ENCODE measurements at regions not wholly inside any gene's neighbourhood (a gene's known extent, or its start where the extent isn't known, plus 50 kb on each side); places are given as distances from the start of the nearest gene placed in this dataset.

DNA sequence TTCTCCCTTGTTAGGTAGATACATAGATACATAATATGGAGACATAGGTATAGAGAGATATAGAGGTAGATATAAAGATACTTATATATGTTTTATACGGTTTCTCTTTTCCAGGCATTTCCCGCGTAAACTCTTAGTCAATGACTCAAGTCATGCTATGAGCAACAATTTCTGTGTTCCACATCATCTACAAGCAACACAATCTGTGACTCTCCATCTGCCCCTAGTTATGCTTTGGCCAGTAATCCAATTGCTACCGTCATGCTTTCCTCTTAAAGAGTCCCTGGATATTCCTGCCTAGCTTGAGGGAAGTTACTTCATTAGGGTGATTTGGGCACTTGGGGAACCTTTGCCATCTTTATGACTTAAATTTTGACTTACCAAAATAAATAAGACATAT is 129.0 kb upstream of the ADAMTS16 start:
- intact Hi-C loops (cut with DNase I), result no loop called here
- DNase-seq, result no peak
- no peaks in the 10 kb centered on the region for H3K4me1 ChIP-seq
- H3K27ac ChIP-seq, result no peak overlapping the region
- no peaks in the 10 kb centered on the region for H3K36me3 ChIP-seq
- TF ChIP-seq POLR2A (IDR thresholded peaks at IDR 0.05), result no peak
- TF ChIP-seq, protein P1, sequence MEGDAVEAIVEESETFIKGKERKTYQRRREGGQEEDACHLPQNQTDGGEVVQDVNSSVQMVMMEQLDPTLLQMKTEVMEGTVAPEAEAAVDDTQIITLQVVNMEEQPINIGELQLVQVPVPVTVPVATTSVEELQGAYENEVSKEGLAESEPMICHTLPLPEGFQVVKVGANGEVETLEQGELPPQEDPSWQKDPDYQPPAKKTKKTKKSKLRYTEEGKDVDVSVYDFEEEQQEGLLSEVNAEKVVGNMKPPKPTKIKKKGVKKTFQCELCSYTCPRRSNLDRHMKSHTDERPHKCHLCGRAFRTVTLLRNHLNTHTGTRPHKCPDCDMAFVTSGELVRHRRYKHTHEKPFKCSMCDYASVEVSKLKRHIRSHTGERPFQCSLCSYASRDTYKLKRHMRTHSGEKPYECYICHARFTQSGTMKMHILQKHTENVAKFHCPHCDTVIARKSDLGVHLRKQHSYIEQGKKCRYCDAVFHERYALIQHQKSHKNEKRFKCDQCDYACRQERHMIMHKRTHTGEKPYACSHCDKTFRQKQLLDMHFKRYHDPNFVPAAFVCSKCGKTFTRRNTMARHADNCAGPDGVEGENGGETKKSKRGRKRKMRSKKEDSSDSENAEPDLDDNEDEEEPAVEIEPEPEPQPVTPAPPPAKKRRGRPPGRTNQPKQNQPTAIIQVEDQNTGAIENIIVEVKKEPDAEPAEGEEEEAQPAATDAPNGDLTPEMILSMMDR (IDR thresholded peaks at IDR 0.05), result no peak
- H3K9me3 ChIP-seq, result no peaks in the 10 kb centered on the region
- 87 to 93% methylated on average over 4 of the region's 4 CpGs for WGBS, 2 donors
- no peak overlapping the region for H3K4me3 ChIP-seq (replicated peaks in 1 of 3)
- no peaks in the 10 kb centered on the region for H3K27me3 ChIP-seq

DNA sequence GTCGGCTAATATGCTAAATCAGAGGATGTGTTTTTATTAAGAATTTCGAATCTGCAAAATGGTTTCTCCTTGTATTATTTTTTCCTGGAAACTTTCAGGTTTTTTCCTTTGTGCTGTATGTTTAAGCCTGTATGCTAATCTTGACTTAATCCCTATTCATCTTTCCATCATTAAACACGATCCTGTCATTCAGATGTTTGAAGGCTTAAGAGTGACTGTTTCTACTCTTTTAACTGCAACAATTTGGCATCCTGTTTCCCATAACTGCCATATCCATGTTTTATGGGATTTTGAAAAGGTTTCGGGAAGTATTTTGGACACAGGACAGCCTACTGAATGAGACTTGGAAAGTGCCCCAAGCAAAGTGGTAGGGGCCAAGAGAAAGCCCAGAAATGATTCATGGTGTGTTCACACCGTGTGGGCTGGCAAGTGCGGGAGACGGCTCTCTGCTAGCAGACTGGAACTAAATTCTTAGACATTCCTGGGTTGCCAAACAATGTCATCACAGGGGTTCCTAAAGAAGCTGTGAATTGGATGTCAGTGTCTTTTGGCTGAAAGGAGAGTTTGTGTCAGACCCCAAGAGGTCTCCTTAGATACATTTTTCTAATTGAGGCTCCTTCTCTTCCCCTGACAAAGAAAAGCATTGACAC is 125.4 kb upstream of the ADAMTS16 start:
- intact Hi-C loops (cut with DNase I), result no loop called here
- H3K36me3 ChIP-seq, result no peaks in the 10 kb centered on the region
- no peak overlapping the region for H3K27ac ChIP-seq
- WGBS, 2 donors, result 46 to 52% methylated on average over 7 of the region's 7 CpGs
- H3K9me3 ChIP-seq, result no peaks in the 10 kb centered on the region
- no peak overlapping the region for H3K4me3 ChIP-seq (replicated peaks in 1 of 3)
- no peaks in the 10 kb centered on the region for H3K4me1 ChIP-seq
- no peak for DNase-seq
- TF ChIP-seq, protein P1 (IDR thresholded peaks at IDR 0.05), result no peak
- no peak for TF ChIP-seq POLR2A (IDR thresholded peaks at IDR 0.05)
- H3K27me3 ChIP-seq, result no peaks in the 10 kb centered on the region

DNA sequence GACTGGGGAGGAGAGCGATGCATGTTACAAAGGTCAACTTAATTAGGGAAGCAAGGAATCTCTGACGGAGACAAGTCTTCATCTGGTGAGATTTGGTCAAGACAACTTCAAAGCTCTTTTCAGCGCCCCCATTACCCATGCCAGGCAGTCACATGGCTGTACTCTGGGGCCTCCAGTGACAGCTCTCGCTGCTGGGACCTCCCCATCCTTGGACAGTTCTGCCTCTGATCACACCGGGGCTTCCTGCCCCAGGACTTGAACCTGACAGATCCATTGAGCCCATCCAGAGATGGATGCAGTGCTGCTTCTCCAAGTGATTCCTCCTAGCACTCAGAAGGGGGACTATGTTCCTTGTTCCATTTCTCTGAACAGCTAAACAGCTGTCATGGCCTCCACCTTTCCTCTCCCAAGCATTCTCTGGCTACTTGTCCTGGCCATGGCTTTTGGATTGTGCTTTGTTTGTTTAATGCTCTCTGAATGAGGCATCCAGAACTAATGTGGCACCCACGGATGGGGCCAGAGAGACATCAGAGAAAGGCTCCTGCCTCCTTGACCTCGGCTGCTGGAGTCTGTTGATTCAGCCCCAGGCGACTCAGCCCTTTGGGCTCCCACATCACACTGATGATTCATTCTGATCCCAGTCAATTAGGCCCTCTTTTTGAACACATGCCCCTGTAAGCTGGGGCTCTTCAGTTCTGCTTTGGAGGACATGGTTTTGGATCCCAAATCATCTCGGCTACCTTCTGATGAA is 122.1 kb upstream of the ADAMTS16 start:
- Histone ChIP-seq H3K9me3 (no peaks in the 10 kb centered on the region), H3K27me3 (no peaks in the 10 kb centered on the region), H3K36me3 (no peaks in the 10 kb centered on the region), H3K27ac (no peak overlapping the region), H3K4me3 (replicated peaks in 1 of 3) (no peak overlapping the region), H3K4me1 (no peaks in the 10 kb centered on the region)
- WGBS, 2 donors, result 62 to 75% methylated on average over 9 of the region's 9 CpGs
- intact Hi-C loops (cut with DNase I), result no loop called here
- DNase-seq, result no peak
- TF ChIP-seq POLR2A (IDR thresholded peaks at IDR 0.05), result no peak
- TF ChIP-seq, protein P1 (IDR thresholded peaks at IDR 0.05), result no peak

DNA sequence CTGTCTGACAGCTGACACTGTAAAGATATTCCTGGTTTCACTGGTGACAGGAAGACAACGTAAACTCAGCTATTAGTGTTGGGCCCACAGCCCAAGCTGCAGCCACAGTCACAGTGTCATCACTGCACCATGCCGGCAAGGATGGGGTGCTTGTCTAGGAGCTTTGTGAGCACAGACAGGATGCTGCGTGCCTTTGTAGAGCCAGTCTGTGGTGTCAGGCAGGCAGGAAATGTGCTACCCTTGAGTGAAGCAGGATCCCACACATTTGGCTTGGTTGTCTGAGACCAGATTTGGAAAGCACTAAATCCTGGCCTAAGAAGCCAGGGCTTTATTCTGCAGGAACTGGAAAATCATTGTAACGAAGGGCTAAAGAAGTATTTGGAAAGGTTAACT is 121.6 kb upstream of the ADAMTS16 start:
- intact Hi-C loops (cut with DNase I), result no loop called here

DNA sequence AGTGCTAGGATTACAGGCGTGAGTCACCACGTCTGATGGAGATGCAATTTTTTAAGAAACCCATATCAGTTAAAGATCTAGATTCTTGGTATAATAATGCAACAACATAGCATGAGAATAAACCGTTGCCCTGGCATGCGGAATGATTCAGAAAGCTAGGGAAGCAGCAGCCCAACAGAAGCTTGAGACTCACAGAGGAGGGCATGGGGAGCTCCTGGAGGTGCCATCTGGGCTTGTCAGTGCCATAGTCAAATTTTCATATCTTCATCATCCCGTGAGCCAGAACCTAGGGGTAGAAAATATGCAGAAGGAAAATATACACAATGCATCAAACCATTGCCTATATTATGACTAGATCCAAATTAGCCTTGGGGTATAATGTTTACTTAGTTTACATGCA is 118.7 kb upstream of the ADAMTS16 start:
- TF ChIP-seq POLR2A (IDR thresholded peaks at IDR 0.05), result no peak
- TF ChIP-seq, protein P1 (IDR thresholded peaks at IDR 0.05), result no peak
- H3K27ac ChIP-seq, result no peak overlapping the region
- no peak for DNase-seq
- H3K4me1 ChIP-seq, result no peaks in the 10 kb centered on the region
- WGBS, 2 donors, result 87 to 89% methylated on average over 5 of the region's 5 CpGs
- no peaks in the 10 kb centered on the region for H3K9me3 ChIP-seq
- intact Hi-C loops (cut with DNase I), result no loop called here
- no peaks in the 10 kb centered on the region for H3K27me3 ChIP-seq
- no peak overlapping the region for H3K4me3 ChIP-seq (replicated peaks in 1 of 3)
- no peaks in the 10 kb centered on the region for H3K36me3 ChIP-seq

More for the DNA sequence above, 121.6 kb upstream of the ADAMTS16 start:
- Histone ChIP-seq H3K27me3 (no peaks in the 10 kb centered on the region), H3K4me3 (replicated peaks in 1 of 3) (no peak overlapping the region), H3K9me3 (no peaks in the 10 kb centered on the region), H3K36me3 (no peaks in the 10 kb centered on the region), H3K27ac (no peak overlapping the region), H3K4me1 (no peaks in the 10 kb centered on the region)
- DNase-seq, result no peak
- 66 to 68% methylated on average over 3 to 4 of the region's 4 CpGs for WGBS, 2 donors
- TF ChIP-seq, protein P1 (IDR thresholded peaks at IDR 0.05), result no peak
- no peak for TF ChIP-seq POLR2A (IDR thresholded peaks at IDR 0.05)

Data from thyroid gland (tissue), 4 donors.